GM19467 (cell line): ENCODE measurements at regions not wholly inside any gene's neighbourhood (a gene's known extent, or its start where the extent isn't known, plus 50 kb on each side); places are given as distances from the start of the nearest gene placed in this dataset.
A peak's percentile ranks its signal among the peaks of the same experiment; 100 is the strongest.
"Not testable (repeated sequence)": the region's sequence is repeated elsewhere in the genome, so short reads cannot be mapped to it uniquely, and the experiment has no call there.

Experiments
- ATAC-seq: cut with Tn5 transposase; IDR thresholded peaks from one replicate; pipeline ENCODE4 v1.9.1; 2021; ENCODE audit warnings: mild to moderate bottlenecking, moderate library complexity; ENCODE audit not compliant: unreplicated experiment

GRCh38 chr12:25384038-25384892 lies 133.5 kb upstream of the KRAS start:
- no peak for ATAC-seq

GRCh38 chr12:25382311-25383106 lies 131.8 kb upstream of the KRAS start:
- ATAC-seq, result no peak

GRCh38 chr12:25377469-25378177 lies 126.9 kb upstream of the KRAS start:
- ATAC-seq, result no peak

GRCh38 chr12:25376985-25377384 lies 126.3 kb upstream of the KRAS start:
- ATAC-seq, result no peak

GRCh38 chr12:25376407-25376806 lies 125.7 kb upstream of the KRAS start:
- ATAC-seq, result no peak

- ATAC-seq, result no peak
These were observed 122.5 kb upstream of the KRAS start for GRCh38 chr12:25372969-25373817.

GRCh38 chr12:25372002-25372401 lies 121.3 kb upstream of the KRAS start:
- ATAC-seq, result no peak

- ATAC-seq, result no peak
These were observed 117.8 kb upstream of the KRAS start for GRCh38 chr12:25368557-25368956.

- ATAC-seq, result no peak
These were observed 115.4 kb upstream of the KRAS start for GRCh38 chr12:25366122-25366521.

GRCh38 chr12:25365340-25365730 lies 114.6 kb upstream of the KRAS start:
- no peak for ATAC-seq

- peak; percentile 69 for ATAC-seq
These were observed 114.0 kb upstream of the KRAS start for GRCh38 chr12:25364529-25365339.

GRCh38 chr12:25362646-25363045 lies 111.9 kb upstream of the KRAS start:
- no peak for ATAC-seq

- ATAC-seq, result no peak
These were observed 110.8 kb upstream of the KRAS start for GRCh38 chr12:25361511-25361910.

- ATAC-seq, result no peak
These were observed 106.9 kb upstream of the KRAS start for GRCh38 chr12:25357595-25357994.

- ATAC-seq, result not testable (repeated sequence)
These were observed 102.2 kb upstream of the KRAS start for GRCh38 chr12:25352942-25353341.

GRCh38 chr12:25352083-25352918 lies 101.6 kb upstream of the KRAS start:
- ATAC-seq, result no peak

- no peak for ATAC-seq
These were observed 97.8 kb upstream of the KRAS start for GRCh38 chr12:25348593-25348895.

GRCh38 chr12:25347716-25348592 lies 97.2 kb upstream of the KRAS start:
- ATAC-seq, result no peak
